SK-N-SH (cell line): ENCODE measurements at regions not wholly inside any gene's neighbourhood (a gene's known extent, or its start where the extent isn't known, plus 50 kb on each side); places are given as distances from the start of the nearest gene placed in this dataset.

Source experiments
- CTCF ChIA-PET: fragments of 300-600, 350-600 bp; formaldehyde crosslinking; extraction: SDS; loops from one replicate; lab custom pipeline; 2021; lab: Yijun Ruan, JAX
- POLR2A ChIA-PET: fragments of 350-600 bp; sonication (Branson Sonifier 250); formaldehyde crosslinking; extraction: SDS; loops from one replicate; lab custom pipeline; 2020; ENCODE audit warnings: antibody characterized with exemption, inconsistent platforms; lab: Yijun Ruan, JAX
- DNase-seq: peaks from one replicate; pipeline ENCODE4 v3.0.0; 2012
- H2AFZ ChIP-seq: fragments of 200-600 bp; sonication (generic); 2 replicates; pipeline ENCODE4 v1.8.1; 2016; ENCODE audit warnings: antibody characterized with exemption, mild to moderate bottlenecking, low read depth
- H3F3A ChIP-seq: fragments of 200-600 bp; sonication (generic); replicated peaks from 2 replicates; pipeline ENCODE3; 2016; ENCODE audit warnings: antibody characterized with exemption, mild to moderate bottlenecking; ENCODE audit not compliant: insufficient read depth
- H3K27ac ChIP-seq, 2 experiments: fragments of 200-500 bp in 1 of 2; fragments of 200-600 bp in 1 of 2; sonication (Bioruptor generic) in 1 of 2; sonication (generic), shearing (Covaris generic) in 1 of 2; 2 replicates each; pipeline versions ENCODE4 v1.5.1 to v1.6.1; 2014 to 2016; ENCODE audit warnings: low read depth in 2 of 2, inconsistent platforms in 1 of 2, low read length in 1 of 2, mild to moderate bottlenecking in 1 of 2, mixed read lengths in 1 of 2
- H3K27me3 ChIP-seq: fragments of 200-600 bp; sonication (generic), shearing (Covaris generic); 2 replicates; pipeline ENCODE4 v1.6.1; 2016; ENCODE audit warnings: mixed run types; ENCODE audit not compliant: insufficient read depth
- H3K36me3 ChIP-seq, 2 experiments: fragments of 200-500 bp in 1 of 2; fragments of 200-600 bp in 1 of 2; sonication (Bioruptor generic) in 1 of 2; sonication (generic) in 1 of 2; replicated peaks in 1 of 2; 2 replicates each; pipeline versions ENCODE3 to v1.5.1; 2014 to 2016; ENCODE audit warnings: low read length in 1 of 2, mild to moderate bottlenecking in 1 of 2; ENCODE audit not compliant: insufficient read depth in 2 of 2, control insufficient read depth in 1 of 2
- H3K4me1 ChIP-seq, 2 experiments: fragments of 200-500 bp in 1 of 2; fragments of 200-600 bp in 1 of 2; sonication (Bioruptor generic) in 1 of 2; sonication (generic), shearing (Covaris generic) in 1 of 2; 2 replicates each; pipeline versions ENCODE4 v1.5.1 to v1.6.1; 2014 to 2016; ENCODE audit warnings: low read depth in 1 of 2, low read length in 1 of 2, mixed run types in 1 of 2; ENCODE audit not compliant: insufficient read depth in 2 of 2, control insufficient read depth in 1 of 2
- H3K4me2 ChIP-seq: fragments of 200-600 bp; sonication (generic), shearing (Covaris generic); 2 replicates; pipeline ENCODE4 v1.6.1; 2017; ENCODE audit warnings: mixed run types
- H3K4me3 ChIP-seq, 2 experiments: fragments of 200-500 bp in 1 of 2; fragments of 200-600 bp in 1 of 2; sonication (Bioruptor generic) in 1 of 2; sonication (generic), shearing (Covaris generic) in 1 of 2; 2 replicates each; pipeline versions ENCODE4 v1.5.1 to v1.8.1; 2014 to 2016; ENCODE audit warnings: low read depth in 2 of 2, inconsistent platforms in 1 of 2, low read length in 1 of 2, mild to moderate bottlenecking in 1 of 2, mixed read lengths in 1 of 2, moderate library complexity in 1 of 2
- H3K79me2 ChIP-seq: fragments of 200-600 bp; sonication (generic); 2 replicates; pipeline ENCODE4 v1.8.1; 2017; ENCODE audit warnings: mild to moderate bottlenecking; ENCODE audit not compliant: insufficient read depth
- H3K9ac ChIP-seq: fragments of 200-600 bp; sonication (generic); 2 replicates; pipeline ENCODE4 v1.6.1; 2017; ENCODE audit warnings: mixed run types
- H3K9me2 ChIP-seq: fragments of 200-600 bp; sonication (generic); 2 replicates; pipeline ENCODE4 v1.6.1; 2017; ENCODE audit warnings: mixed run types
- H3K9me3 ChIP-seq: fragments of 200-600 bp; sonication (generic); 2 replicates; pipeline ENCODE4 v1.6.1; 2017; ENCODE audit warnings: mixed run types, mild to moderate bottlenecking, moderate library complexity
- H4K20me1 ChIP-seq: fragments of 200-600 bp; sonication (generic); 2 replicates; pipeline ENCODE4 v1.6.1; 2017; ENCODE audit warnings: mild to moderate bottlenecking, mixed run types; ENCODE audit not compliant: insufficient read depth
- CHD2 ChIP-seq: fragments of 150-350 bp; IDR thresholded peaks from 2 replicates; pipeline ENCODE4 v1.6.1; 2018; ENCODE audit warnings: low read length; ENCODE audit not compliant: partially characterized antibody
- CTCF ChIP-seq: fragments of 200-600 bp; sonication (generic); IDR thresholded peaks from 2 replicates; pipeline ENCODE4 v1.6.1; 2017; ENCODE audit warnings: antibody characterized with exemption, mild to moderate bottlenecking, moderate library complexity
- EZH2phosphoT487 ChIP-seq: fragments of 200-600 bp; sonication (generic); IDR thresholded peaks from 2 replicates; pipeline ENCODE4 v1.6.1; 2017; ENCODE audit warnings: low read depth, mixed run types, mild to moderate bottlenecking, antibody characterized with exemption, moderate library complexity, borderline replicate concordance
- FOSL2 ChIP-seq: IDR thresholded peaks from 2 replicates; pipeline ENCODE4 v1.4.0; 2012; ENCODE audit warnings: low read depth, mild to moderate bottlenecking, moderate library complexity, borderline replicate concordance
- FOXJ3 ChIP-seq: sonication (generic); formaldehyde crosslinking; IDR thresholded peaks from 2 replicates; pipeline ENCODE4 v1.5.1; 2020; ENCODE audit warnings: mild to moderate bottlenecking, missing genetic modification reagents
- GABPA ChIP-seq: IDR thresholded peaks from 2 replicates; pipeline ENCODE4 v1.4.0; 2012; ENCODE audit warnings: low read depth, mild to moderate bottlenecking
- GATA2 ChIP-seq: sonication (generic); formaldehyde crosslinking; IDR thresholded peaks from 2 replicates; pipeline ENCODE4 v1.5.0; 2020; ENCODE audit warnings: mild to moderate bottlenecking, missing genetic modification reagents
- MAX ChIP-seq: IDR thresholded peaks from 2 replicates; pipeline ENCODE4 v1.4.0; 2012; ENCODE audit warnings: low read depth
- NFIC ChIP-seq: IDR thresholded peaks from 2 replicates; pipeline ENCODE4 v1.4.0; 2012; ENCODE audit warnings: borderline replicate concordance
- NRF1 ChIP-seq: IDR thresholded peaks from 2 replicates; pipeline ENCODE4 v1.6.1; 2012; ENCODE audit warnings: low read depth, mild to moderate bottlenecking, low read length
- POLR2AphosphoS5 ChIP-seq: IDR thresholded peaks from 2 replicates; pipeline ENCODE4 v1.6.1; 2012; ENCODE audit warnings: low read depth, low read length
- RCOR1 ChIP-seq: fragments of 150-350 bp; IDR thresholded peaks from 2 replicates; pipeline ENCODE4 v1.6.1; 2017; ENCODE audit warnings: antibody characterized with exemption, low read length
- REST ChIP-seq: IDR thresholded peaks from 2 replicates; pipeline ENCODE4 v1.6.1; 2012; ENCODE audit warnings: mild to moderate bottlenecking, low read depth, low read length, moderate library complexity
- SIN3A ChIP-seq: IDR thresholded peaks from 2 replicates; pipeline ENCODE4 v1.6.1; 2012; ENCODE audit warnings: low read depth, mild to moderate bottlenecking, low read length, moderate library complexity, borderline replicate concordance
- SMC3 ChIP-seq: IDR thresholded peaks from 2 replicates; pipeline ENCODE4 v1.6.1; 2012; ENCODE audit warnings: low read depth, low read length, improper control_type of control experiment
- TCF12 ChIP-seq: IDR thresholded peaks from 2 replicates; pipeline ENCODE4 v1.4.0; 2012
- TEAD4 ChIP-seq: IDR thresholded peaks from 2 replicates; pipeline ENCODE4 v1.4.0; 2012; ENCODE audit warnings: mild to moderate bottlenecking, borderline replicate concordance; ENCODE audit not compliant: insufficient read depth
- YY1 ChIP-seq: IDR thresholded peaks from 2 replicates; pipeline ENCODE4 v1.4.0; 2012; ENCODE audit warnings: low read depth, mild to moderate bottlenecking
- WGBS: methylation state at CpG from one replicate; pipeline ENCODE4 v1.1.6; 2017; ENCODE audit warnings: low lambda C conversion rate; 5-methylcytosine and 5-hydroxymethylcytosine counted together
- TF ChIP-seq, protein P1 (sequence below): IDR thresholded peaks from 2 replicates; pipeline ENCODE4 v1.4.0; 2012; ENCODE audit warnings: low read depth, borderline replicate concordance
- TF ChIP-seq, protein P2 (sequence below): IDR thresholded peaks from 2 replicates; pipeline ENCODE4 v1.4.0; 2012; ENCODE audit warnings: low read depth, borderline replicate concordance
- TF ChIP-seq, protein P3 (sequence below): fragments of 150-350 bp; IDR thresholded peaks from 2 replicates; pipeline ENCODE4 v1.6.1; 2017; ENCODE audit warnings: antibody characterized with exemption, low read length, low read depth, borderline replicate concordance

DNA sequence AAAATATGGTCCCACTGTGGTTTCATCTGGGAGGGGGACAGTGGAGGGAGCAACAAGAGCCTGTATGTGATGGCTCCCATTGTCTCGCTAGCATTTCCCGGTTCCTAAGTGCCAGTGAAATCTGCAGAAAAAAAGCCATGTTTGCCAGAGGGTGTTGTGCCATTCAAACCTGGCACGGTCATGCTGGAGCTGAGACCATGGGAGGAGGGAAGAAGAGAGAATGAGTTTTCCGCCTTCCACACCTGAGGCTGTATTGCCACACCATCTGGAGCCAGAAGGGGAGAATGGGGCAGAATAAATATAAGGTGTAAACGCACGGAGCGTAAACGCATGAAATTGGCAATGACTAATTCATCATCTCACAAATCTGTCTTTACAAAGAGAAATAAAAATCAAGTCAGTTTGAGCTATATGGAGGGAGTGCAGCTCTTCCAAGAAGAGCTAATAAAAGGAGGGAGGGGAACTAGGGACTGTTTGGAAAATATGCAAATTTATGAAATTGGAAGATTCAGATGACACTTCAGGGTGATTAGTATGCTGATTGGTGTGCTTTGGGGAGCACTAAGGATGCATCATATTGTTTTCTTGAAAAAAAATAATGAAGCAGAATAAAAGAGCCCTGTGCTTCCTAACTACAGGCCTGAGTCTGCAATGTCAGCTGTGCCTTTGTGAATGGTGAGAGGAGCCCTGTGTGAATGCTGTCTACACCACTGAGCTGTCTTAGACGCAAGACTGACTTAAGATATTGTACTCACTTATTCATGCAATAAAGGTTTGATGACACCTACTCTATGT, 237.9 kb downstream of the NSG2 start (continued):
- TF ChIP-seq, protein P1, sequence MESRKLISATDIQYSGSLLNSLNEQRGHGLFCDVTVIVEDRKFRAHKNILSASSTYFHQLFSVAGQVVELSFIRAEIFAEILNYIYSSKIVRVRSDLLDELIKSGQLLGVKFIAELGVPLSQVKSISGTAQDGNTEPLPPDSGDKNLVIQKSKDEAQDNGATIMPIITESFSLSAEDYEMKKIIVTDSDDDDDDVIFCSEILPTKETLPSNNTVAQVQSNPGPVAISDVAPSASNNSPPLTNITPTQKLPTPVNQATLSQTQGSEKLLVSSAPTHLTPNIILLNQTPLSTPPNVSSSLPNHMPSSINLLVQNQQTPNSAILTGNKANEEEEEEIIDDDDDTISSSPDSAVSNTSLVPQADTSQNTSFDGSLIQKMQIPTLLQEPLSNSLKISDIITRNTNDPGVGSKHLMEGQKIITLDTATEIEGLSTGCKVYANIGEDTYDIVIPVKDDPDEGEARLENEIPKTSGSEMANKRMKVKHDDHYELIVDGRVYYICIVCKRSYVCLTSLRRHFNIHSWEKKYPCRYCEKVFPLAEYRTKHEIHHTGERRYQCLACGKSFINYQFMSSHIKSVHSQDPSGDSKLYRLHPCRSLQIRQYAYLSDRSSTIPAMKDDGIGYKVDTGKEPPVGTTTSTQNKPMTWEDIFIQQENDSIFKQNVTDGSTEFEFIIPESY: no peak
- TF ChIP-seq, protein P2, sequence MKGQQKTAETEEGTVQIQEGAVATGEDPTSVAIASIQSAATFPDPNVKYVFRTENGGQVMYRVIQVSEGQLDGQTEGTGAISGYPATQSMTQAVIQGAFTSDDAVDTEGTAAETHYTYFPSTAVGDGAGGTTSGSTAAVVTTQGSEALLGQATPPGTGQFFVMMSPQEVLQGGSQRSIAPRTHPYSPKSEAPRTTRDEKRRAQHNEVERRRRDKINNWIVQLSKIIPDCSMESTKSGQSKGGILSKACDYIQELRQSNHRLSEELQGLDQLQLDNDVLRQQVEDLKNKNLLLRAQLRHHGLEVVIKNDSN: no peak
- TF ChIP-seq TCF12 (no peak), POLR2AphosphoS5 (no peak), NFIC (no peak)

- ChIA-PET POLR2A (no interaction called here), CTCF (interaction anchor here (1.4 kb wide), 1 partner anchor 16 kb away, joined by 4 read pairs; no protein-coding TSS in a partner anchor)
- Histone ChIP-seq H3F3A (no peaks in the 10 kb centered on the region), H3K9ac (no peak overlapping the region), H3K9me2 (no peaks in the 10 kb centered on the region), H2AFZ (no peak overlapping the region), H4K20me1 (no peaks in the 10 kb centered on the region), H3K4me2 (no peak overlapping the region), H3K36me3 (no peaks in the 10 kb centered on the region), H3K4me3 (no peak overlapping the region), H3K27ac (no peak overlapping the region), H3K79me2 (no peaks in the 10 kb centered on the region), H3K27me3 (no peaks in the 10 kb centered on the region), H3K4me1 (no peaks in the 10 kb centered on the region; a peak in 1 of 4 replicates), H3K9me3 (peaks cover 3% of the 10 kb centered on the region; the same call in 1 of the 2 replicates)
- 26% methylated on average over 5 of the region's 5 CpGs for WGBS
- DNase-seq: no peak
- TF ChIP-seq, protein P3, sequence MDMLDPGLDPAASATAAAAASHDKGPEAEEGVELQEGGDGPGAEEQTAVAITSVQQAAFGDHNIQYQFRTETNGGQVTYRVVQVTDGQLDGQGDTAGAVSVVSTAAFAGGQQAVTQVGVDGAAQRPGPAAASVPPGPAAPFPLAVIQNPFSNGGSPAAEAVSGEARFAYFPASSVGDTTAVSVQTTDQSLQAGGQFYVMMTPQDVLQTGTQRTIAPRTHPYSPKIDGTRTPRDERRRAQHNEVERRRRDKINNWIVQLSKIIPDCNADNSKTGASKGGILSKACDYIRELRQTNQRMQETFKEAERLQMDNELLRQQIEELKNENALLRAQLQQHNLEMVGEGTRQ: no peak
- TF ChIP-seq FOSL2 (no peak), EZH2phosphoT487 (no peak), MAX (no peak), RCOR1 (no peak), TEAD4 (no peak), CTCF (no peak), NFIC (no peak), GABPA (no peak), REST (no peak), SIN3A (no peak), GATA2 (CRISPR knock-in tag) (no peak), TCF12 (no peak), NRF1 (no peak), YY1 (no peak), FOXJ3 (no peak), SMC3 (no peak), CHD2 (no peak)
Observed at GRCh38 chr5:174284873-174285272, 239.4 kb downstream of the NSG2 start.
